Mucosa of descending colon (tissue), 3 donors: ENCODE measurements at regions not wholly inside any gene's neighbourhood (a gene's known extent, or its start where the extent isn't known, plus 50 kb on each side); places are given as distances from the start of the nearest gene placed in this dataset.
"Not testable (repeated sequence)": the region's sequence is repeated elsewhere in the genome, so short reads cannot be mapped to it uniquely, and the experiment has no call there.

Experiments used
- ATAC-seq: fragments of 200-7000 bp; cut with Tn5 transposase; one replicate; pipeline ENCODE4 v1.9.1; 2020; ENCODE audit warnings: mild to moderate bottlenecking, moderate library complexity
- DNase-seq, 3 donors: peaks; one replicate each; pipeline ENCODE4 v3.0.0-alpha.2; 2020
- H3K36me3 ChIP-seq: fragments of 200-600 bp; one replicate; pipeline ENCODE4 v1.8.0; 2021; ENCODE audit warnings: low read depth, mild to moderate bottlenecking
- H3K4me1 ChIP-seq: fragments of 200-600 bp; one replicate; pipeline ENCODE4 v1.8.0; 2021; ENCODE audit warnings: low read depth, mild to moderate bottlenecking
- H3K4me3 ChIP-seq: fragments of 200-600 bp; one replicate; pipeline ENCODE4 v1.8.0; 2021; ENCODE audit warnings: mild to moderate bottlenecking
- H3K9me3 ChIP-seq: fragments of 200-600 bp; one replicate; pipeline ENCODE4 v1.8.0; 2021; ENCODE audit warnings: mild to moderate bottlenecking
- CTCF ChIP-seq: fragments of 200-600 bp; IDR thresholded peaks from one replicate; pipeline ENCODE4 v1.8.0; 2022; ENCODE audit warnings: antibody characterized with exemption, mild to moderate bottlenecking
- intact Hi-C, 2 donors: fragments of 100-400 bp; cut with DNase I in 1 of 2; cut with micrococcal nuclease in 1 of 2; formaldehyde crosslinking; loops; one replicate each; pipeline versions ENCODE4 v1.11.0 to v1.11.1; 2022; cut with DNase I, micrococcal nuclease
- donor health status: DM: no; HTN: no; CAD: no; lungs with moderate emphysema.
- donor health status: DM: no; HTN: no; CAD: no.
- donor health status: DM: no; HTN: yes; CAD: no.

GRCh38 chr7:41399171-41399570 is 303.7 kb downstream of the INHBA start:
- Histone ChIP-seq H3K9me3 (no peaks in the 10 kb centered on the region), H3K4me3 (no peak overlapping the region), H3K36me3 (no peaks in the 10 kb centered on the region), H3K4me1 (no peaks in the 10 kb centered on the region)
- ATAC-seq (no peak), DNase-seq (no peak)
- no peak for TF ChIP-seq CTCF
- intact Hi-C loops, result no loop called here

GRCh38 chr7:41391818-41392217 is 311.1 kb downstream of the INHBA start:
- Histone ChIP-seq H3K4me3 (no peak overlapping the region), H3K9me3 (no peaks in the 10 kb centered on the region), H3K4me1 (no peaks in the 10 kb centered on the region), H3K36me3 (no peaks in the 10 kb centered on the region)
- no peak for DNase-seq
- ATAC-seq, result no peak
- no peak for TF ChIP-seq CTCF
- intact Hi-C loops, result no loop called here

- ATAC-seq, DNase-seq, H3K4me1 ChIP-seq, H3K36me3 ChIP-seq, H3K4me3 ChIP-seq, H3K9me3 ChIP-seq, intact Hi-C loops: not testable (repeated sequence)
Observed at GRCh38 chr7:41388933-41389332, 314.0 kb downstream of the INHBA start.

- no peak overlapping the region for H3K4me3 ChIP-seq
- no peaks in the 10 kb centered on the region for H3K4me1 ChIP-seq
- intact Hi-C loops, result no loop called here
- no peak for TF ChIP-seq CTCF
- no peak for ATAC-seq
- H3K36me3 ChIP-seq, result no peaks in the 10 kb centered on the region
- DNase-seq, result no peak
- H3K9me3 ChIP-seq, result no peaks in the 10 kb centered on the region
Observed at GRCh38 chr7:41385996-41386395, 316.9 kb downstream of the INHBA start.

- no peak for TF ChIP-seq CTCF
- DNase-seq, result no peak
Observed at GRCh38 chr7:41384418-41384817, 318.5 kb downstream of the INHBA start.

GRCh38 chr7:41383596-41383995 is 319.3 kb downstream of the INHBA start:
- Histone ChIP-seq H3K36me3 (no peaks in the 10 kb centered on the region), H3K4me1 (no peaks in the 10 kb centered on the region), H3K4me3 (no peak overlapping the region), H3K9me3 (no peaks in the 10 kb centered on the region)
- intact Hi-C loops, result no loop called here
- DNase-seq, result no peak
- no peak for ATAC-seq
- TF ChIP-seq CTCF, result no peak

More at GRCh38 chr7:41384418-41384817, 318.5 kb downstream of the INHBA start:
- H3K9me3 ChIP-seq, result no peaks in the 10 kb centered on the region
- no peaks in the 10 kb centered on the region for H3K4me1 ChIP-seq
- ATAC-seq, result no peak
- H3K36me3 ChIP-seq, result no peaks in the 10 kb centered on the region
- intact Hi-C loops, result no loop called here
- H3K4me3 ChIP-seq, result no peak overlapping the region
